OCI-LY7 (cell line): ENCODE measurements at regions not wholly inside any gene's neighbourhood (a gene's known extent, or its start where the extent isn't known, plus 50 kb on each side); places are given as distances from the start of the nearest gene placed in this dataset.

Experiments used
- BruUV-seq: library from RNA; stranded (reverse); fragments of 400-500 nt; replicated peaks from 2 replicates; lab custom pipeline; 2021; lab: Mats Ljungman, UMichigan
- CTCF ChIA-PET: fragments of 300-600 bp; sonication (Branson Sonifier 250); formaldehyde crosslinking; loops from one replicate; lab custom pipeline; 2022; ENCODE audit warnings: antibody characterized with exemption; ENCODE audit not compliant: unreplicated experiment; lab: Charles Lee
- POLR2A ChIA-PET: fragments of 300-600 bp; sonication (Branson Sonifier 250); formaldehyde crosslinking; loops from one replicate; lab custom pipeline; 2022; ENCODE audit warnings: antibody characterized with exemption; lab: Charles Lee
- DNase-seq: peaks from one replicate; pipeline ENCODE4 v3.0.0-alpha.2; 2015; ENCODE audit warnings: low spot score
- H2AFZ ChIP-seq: fragments of 200-600 bp; sonication (generic), shearing (Covaris generic); 2 replicates; pipeline ENCODE4 v1.6.1; 2014; ENCODE audit warnings: mild to moderate bottlenecking, antibody characterized with exemption, low read length, moderate library complexity
- H3K27ac ChIP-seq: fragments of 200-600 bp; sonication (generic); 2 replicates; pipeline ENCODE4 v1.5.1; 2014; ENCODE audit warnings: mixed run types, low read depth, mild to moderate bottlenecking, moderate library complexity, low read length, inconsistent platforms; ENCODE audit not compliant: poor library complexity, severe bottlenecking
- H3K36me3 ChIP-seq: fragments of 200-600 bp; sonication (generic); 2 replicates; pipeline ENCODE4 v1.6.1; 2014; ENCODE audit warnings: mild to moderate bottlenecking, antibody characterized with exemption, low read length, moderate library complexity, mixed read lengths; ENCODE audit not compliant: insufficient read depth
- H3K4me1 ChIP-seq: fragments of 200-600 bp; sonication (generic); 2 replicates; pipeline ENCODE4 v1.5.1; 2014; ENCODE audit warnings: mild to moderate bottlenecking, low read length; ENCODE audit not compliant: insufficient read depth, poor library complexity, severe bottlenecking
- H3K4me2 ChIP-seq: fragments of 200-600 bp; sonication (generic); 2 replicates; pipeline ENCODE4 v1.6.1; 2014; ENCODE audit warnings: mild to moderate bottlenecking, low read length
- H3K4me3 ChIP-seq: fragments of 200-600 bp; sonication (generic); 2 replicates; pipeline ENCODE4 v1.5.1; 2014; ENCODE audit warnings: mild to moderate bottlenecking, low read depth, low read length; ENCODE audit not compliant: poor library complexity, severe bottlenecking
- H3K79me2 ChIP-seq: fragments of 200-600 bp; sonication (generic); 2 replicates; pipeline ENCODE4 v1.6.1; 2016; ENCODE audit warnings: low read depth, mild to moderate bottlenecking, low read length, moderate library complexity, mixed read lengths; ENCODE audit not compliant: insufficient read depth
- H3K9me2 ChIP-seq: fragments of 200-600 bp; sonication (generic); 2 replicates; pipeline ENCODE4 v1.6.1; 2016; ENCODE audit warnings: mild to moderate bottlenecking, low read length, mixed read lengths; ENCODE audit not compliant: insufficient read depth
- H3K9me3 ChIP-seq: fragments of 200-600 bp; sonication (generic); 2 replicates; pipeline ENCODE4 v1.6.1; 2014; ENCODE audit warnings: mild to moderate bottlenecking, mixed run types, low read length, mixed read lengths
- H4K20me1 ChIP-seq: fragments of 200-600 bp; sonication (generic); 2 replicates; pipeline ENCODE4 v1.6.1; 2014; ENCODE audit warnings: mild to moderate bottlenecking, antibody characterized with exemption, low read length, moderate library complexity, mixed read lengths; ENCODE audit not compliant: insufficient read depth
- CTCF ChIP-seq: fragments of 200-600 bp; sonication (generic); conservative IDR thresholded peaks from 2 replicates; pipeline ENCODE4 v1.5.1; 2014; ENCODE audit warnings: mild to moderate bottlenecking, antibody characterized with exemption, low read length, moderate library complexity, mixed read lengths
- EZH2phosphoT487 ChIP-seq: fragments of 200-600 bp; sonication (generic); IDR thresholded peaks from 2 replicates; pipeline ENCODE4 v1.6.1; 2018; ENCODE audit warnings: low read depth, borderline replicate concordance, mild to moderate bottlenecking, mixed run types, antibody characterized with exemption, low read length, moderate library complexity, mixed read lengths
- intact Hi-C: fragments of 100-400 bp; cut with micrococcal nuclease; formaldehyde crosslinking; loops from one replicate; pipeline ENCODE4 v1.10.0; 2022; ENCODE audit not compliant: unreplicated experiment

GRCh38 chr2:173488861-173489260, 134.2 kb downstream of the CDCA7 start:
- TF ChIP-seq EZH2phosphoT487 = no peak
- no peak for TF ChIP-seq CTCF
- Histone ChIP-seq H3K4me1 (no peaks in the 10 kb centered on the region), H2AFZ (no peak overlapping the region), H3K36me3 (no peaks in the 10 kb centered on the region), H3K79me2 (no peaks in the 10 kb centered on the region), H3K9me3 (no peaks in the 10 kb centered on the region), H3K9me2 (no peaks in the 10 kb centered on the region), H3K4me3 (no peak overlapping the region), H4K20me1 (no peaks in the 10 kb centered on the region), H3K27ac (no peak overlapping the region), H3K4me2 (no peak overlapping the region)
- ChIA-PET CTCF (no interaction called here), POLR2A (no interaction called here)
- intact Hi-C loops = no loop called here
- no peak for DNase-seq
- BruUV-seq = no TSS peak

GRCh38 chr2:173491418-173491817, 136.7 kb downstream of the CDCA7 start:
- no peak for TF ChIP-seq CTCF
- TF ChIP-seq EZH2phosphoT487 = no peak
- Histone ChIP-seq H3K4me1 (no peaks in the 10 kb centered on the region), H2AFZ (no peak overlapping the region), H3K36me3 (no peaks in the 10 kb centered on the region), H3K4me3 (no peak overlapping the region), H3K4me2 (no peak overlapping the region), H3K9me2 (no peaks in the 10 kb centered on the region), H4K20me1 (no peaks in the 10 kb centered on the region), H3K79me2 (no peaks in the 10 kb centered on the region), H3K27ac (no peak overlapping the region), H3K9me3 (no peaks in the 10 kb centered on the region)
- no peak for DNase-seq
- POLR2A ChIA-PET = no interaction called here
- BruUV-seq = no TSS peak
- intact Hi-C loops = no loop called here
- CTCF ChIA-PET = no interaction called here

GRCh38 chr2:173493874-173494273, 139.2 kb downstream of the CDCA7 start:
- no peak overlapping the region for H3K27ac ChIP-seq
- no peak overlapping the region for H2AFZ ChIP-seq
- no peaks in the 10 kb centered on the region for H3K36me3 ChIP-seq
- H3K4me2 ChIP-seq = no peak overlapping the region
- H3K4me1 ChIP-seq = no peaks in the 10 kb centered on the region
- no peak for DNase-seq
- BruUV-seq = no TSS peak
- no peaks in the 10 kb centered on the region for H4K20me1 ChIP-seq
- H3K79me2 ChIP-seq = no peaks in the 10 kb centered on the region
- TF ChIP-seq EZH2phosphoT487 (no peak), CTCF (no peak)
- H3K9me2 ChIP-seq = no peaks in the 10 kb centered on the region
- no peak overlapping the region for H3K4me3 ChIP-seq
- CTCF ChIA-PET = no interaction called here
- intact Hi-C loops = no loop called here
- H3K9me3 ChIP-seq = no peaks in the 10 kb centered on the region
- POLR2A ChIA-PET = no interaction called here
